ENCODE measurements at regions not wholly inside any gene's neighbourhood (a gene's known extent, or its start where the extent isn't known, plus 50 kb on each side); places are given as distances from the start of the nearest gene placed in this dataset.

- TF ChIP-seq AFF4 (CRISPR knock-in tag; IDR thresholded peaks at IDR 0.05; ENCODE audit: borderline replicate concordance) (no peak), NFE2L1 (CRISPR knock-in tag; IDR thresholded peaks at IDR 0.05) (no peak), NR3C1 (CRISPR knock-in tag; conservative IDR thresholded peaks at IDR 0.05; ENCODE audit: low read depth) (no peak), FOXK1 (CRISPR knock-in tag; IDR thresholded peaks at IDR 0.05) (no peak), ETV6 (CRISPR knock-in tag; IDR thresholded peaks at IDR 0.05) (no peak), SOX15 (CRISPR knock-in tag; IDR thresholded peaks at IDR 0.05) (no peak), EMX1 (CRISPR knock-in tag; IDR thresholded peaks at IDR 0.05) (no peak), ZNF232 (CRISPR knock-in tag; IDR thresholded peaks at IDR 0.05) (no peak), HMGXB4 (CRISPR knock-in tag; IDR thresholded peaks at IDR 0.05) (no peak), TEAD4 (CRISPR knock-in tag; IDR thresholded peaks at IDR 0.05) (no peak), ZNF423 (CRISPR knock-in tag; IDR thresholded peaks at IDR 0.05) (no peak), MLX (CRISPR knock-in tag; IDR thresholded peaks at IDR 0.05) (no peak)
- TF ChIP-seq, protein P1, sequence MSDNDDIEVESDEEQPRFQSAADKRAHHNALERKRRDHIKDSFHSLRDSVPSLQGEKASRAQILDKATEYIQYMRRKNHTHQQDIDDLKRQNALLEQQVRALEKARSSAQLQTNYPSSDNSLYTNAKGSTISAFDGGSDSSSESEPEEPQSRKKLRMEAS (CRISPR knock-in tag; IDR thresholded peaks at IDR 0.05) = no peak
Observed at GRCh38 chr5:42930934-42931333, 109.2 kb downstream of the ANXA2R start (continued).

DNA sequence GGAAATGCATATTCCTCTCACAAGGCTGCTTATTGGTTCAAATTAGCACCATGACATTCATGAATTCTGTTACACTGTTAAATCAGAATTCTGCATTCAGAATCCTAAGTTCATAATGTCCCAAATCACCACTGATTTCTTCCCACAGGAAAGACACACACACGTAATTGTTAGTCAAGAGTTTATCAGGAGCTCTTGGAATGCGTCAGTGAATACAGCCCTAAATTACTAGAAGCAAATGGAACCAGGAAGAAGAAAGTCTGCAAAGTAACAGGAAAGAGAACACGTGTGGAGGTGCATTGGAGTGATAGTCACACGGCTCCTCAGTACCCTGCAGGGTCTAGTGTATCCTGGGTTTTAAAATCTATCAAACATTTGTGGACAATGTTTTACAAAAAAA is 110.2 kb downstream of the ANXA2R start:
- Mint-ChIP-seq H3K36me3 (peaks cover 18% of the 10 kb centered on the region), H3K9me3 (peaks cover 40% of the 10 kb centered on the region), H3K4me3 (no peak overlapping the region), H3K4me1 (no peaks in the 10 kb centered on the region), H3K27me3 (ENCODE audit: low read depth) (peaks cover 5% of the 10 kb centered on the region), H3K27ac (no peak overlapping the region)
- POLR2A ChIA-PET = no interaction called here
- no peak for ATAC-seq
- CTCF ChIA-PET = interaction anchor here (0.6 kb wide), 1 partner anchor 41 kb away, joined by 4 read pairs; no protein-coding TSS in a partner anchor
- DNase-seq (ENCODE audit: low spot score) = no peak
- TF ChIP-seq, protein P1 (CRISPR knock-in tag; IDR thresholded peaks at IDR 0.05) = no peak
- TF ChIP-seq PRRX2 (CRISPR knock-in tag; IDR thresholded peaks at IDR 0.05) (no peak), ZNF416 (CRISPR knock-in tag; IDR thresholded peaks at IDR 0.05) (no peak), NFE2L1 (CRISPR knock-in tag; IDR thresholded peaks at IDR 0.05) (no peak), OVOL2 (CRISPR knock-in tag; IDR thresholded peaks at IDR 0.05; ENCODE audit: borderline replicate concordance) (no peak), AR (CRISPR knock-in tag; IDR thresholded peaks at IDR 0.05) (no peak), ZNF317 (CRISPR knock-in tag; IDR thresholded peaks at IDR 0.05; ENCODE audit: borderline replicate concordance, low read depth) (no peak), ZBTB43 (CRISPR knock-in tag; IDR thresholded peaks at IDR 0.05) (no peak), ATF2 (CRISPR knock-in tag; IDR thresholded peaks at IDR 0.05; ENCODE audit: borderline replicate concordance, low read depth) (no peak), HMGA2 (CRISPR knock-in tag; IDR thresholded peaks at IDR 0.05) (no peak), JAZF1 (CRISPR knock-in tag; IDR thresholded peaks at IDR 0.05) (no peak)
- TF ChIP-seq, protein P2, sequence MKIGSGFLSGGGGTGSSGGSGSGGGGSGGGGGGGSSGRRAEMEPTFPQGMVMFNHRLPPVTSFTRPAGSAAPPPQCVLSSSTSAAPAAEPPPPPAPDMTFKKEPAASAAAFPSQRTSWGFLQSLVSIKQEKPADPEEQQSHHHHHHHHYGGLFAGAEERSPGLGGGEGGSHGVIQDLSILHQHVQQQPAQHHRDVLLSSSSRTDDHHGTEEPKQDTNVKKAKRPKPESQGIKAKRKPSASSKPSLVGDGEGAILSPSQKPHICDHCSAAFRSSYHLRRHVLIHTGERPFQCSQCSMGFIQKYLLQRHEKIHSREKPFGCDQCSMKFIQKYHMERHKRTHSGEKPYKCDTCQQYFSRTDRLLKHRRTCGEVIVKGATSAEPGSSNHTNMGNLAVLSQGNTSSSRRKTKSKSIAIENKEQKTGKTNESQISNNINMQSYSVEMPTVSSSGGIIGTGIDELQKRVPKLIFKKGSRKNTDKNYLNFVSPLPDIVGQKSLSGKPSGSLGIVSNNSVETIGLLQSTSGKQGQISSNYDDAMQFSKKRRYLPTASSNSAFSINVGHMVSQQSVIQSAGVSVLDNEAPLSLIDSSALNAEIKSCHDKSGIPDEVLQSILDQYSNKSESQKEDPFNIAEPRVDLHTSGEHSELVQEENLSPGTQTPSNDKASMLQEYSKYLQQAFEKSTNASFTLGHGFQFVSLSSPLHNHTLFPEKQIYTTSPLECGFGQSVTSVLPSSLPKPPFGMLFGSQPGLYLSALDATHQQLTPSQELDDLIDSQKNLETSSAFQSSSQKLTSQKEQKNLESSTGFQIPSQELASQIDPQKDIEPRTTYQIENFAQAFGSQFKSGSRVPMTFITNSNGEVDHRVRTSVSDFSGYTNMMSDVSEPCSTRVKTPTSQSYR (CRISPR knock-in tag; IDR thresholded peaks at IDR 0.05) = no peak

Data from WTC11 (cell line).